SK-N-SH (cell line): ENCODE measurements at regions not wholly inside any gene's neighbourhood (a gene's known extent, or its start where the extent isn't known, plus 50 kb on each side); places are given as distances from the start of the nearest gene placed in this dataset.

Experiments used
- CTCF ChIP-seq: fragments of 200-600 bp; sonication (generic); IDR thresholded peaks from 2 replicates; pipeline ENCODE4 v1.6.1; 2017; ENCODE audit warnings: antibody characterized with exemption, mild to moderate bottlenecking, moderate library complexity
- EP300 ChIP-seq, 2 experiments: IDR thresholded peaks; 2 replicates each; pipeline versions ENCODE4 v1.4.0 to v1.6.1; 2012; ENCODE audit warnings: borderline replicate concordance in 1 of 2, low read depth in 1 of 2, low read length in 1 of 2
- GABPA ChIP-seq: IDR thresholded peaks from 2 replicates; pipeline ENCODE4 v1.4.0; 2012; ENCODE audit warnings: low read depth, mild to moderate bottlenecking
- RFX5 ChIP-seq: IDR thresholded peaks from 2 replicates; pipeline ENCODE4 v1.6.1; 2012; ENCODE audit warnings: mild to moderate bottlenecking, improper control_type of control experiment, low read length
- RXRA ChIP-seq: IDR thresholded peaks from 2 replicates; pipeline ENCODE4 v1.4.0; 2012; ENCODE audit warnings: low read depth, mild to moderate bottlenecking, borderline replicate concordance

- TF ChIP-seq EP300 (IDR thresholded peaks at IDR 0.05; ENCODE audit: borderline replicate concordance in 1 of 2, low read depth in 1 of 2, low read length in 1 of 2) (no peak), CTCF (no peak), RFX5 (no peak), GABPA (no peak), RXRA (no peak)
These were observed 142.1 kb upstream of the CMC1 start for GRCh38 chr3:28099296-28099695.
